Dermis microvascular lymphatic vessel endothelial cell (primary cell): ENCODE measurements at regions not wholly inside any gene's neighbourhood (a gene's known extent, or its start where the extent isn't known, plus 50 kb on each side); places are given as distances from the start of the nearest gene placed in this dataset.
"Not testable (repeated sequence)": the region's sequence is repeated elsewhere in the genome, so short reads cannot be mapped to it uniquely, and the experiment has no call there.

Experiments used
- DNase-seq, 2 donors: peaks; one replicate each; pipeline versions ENCODE4 v3.0.0 to v3.0.0-alpha.2; 2010; ENCODE audit warnings: low read depth in 2 of 2

DNA sequence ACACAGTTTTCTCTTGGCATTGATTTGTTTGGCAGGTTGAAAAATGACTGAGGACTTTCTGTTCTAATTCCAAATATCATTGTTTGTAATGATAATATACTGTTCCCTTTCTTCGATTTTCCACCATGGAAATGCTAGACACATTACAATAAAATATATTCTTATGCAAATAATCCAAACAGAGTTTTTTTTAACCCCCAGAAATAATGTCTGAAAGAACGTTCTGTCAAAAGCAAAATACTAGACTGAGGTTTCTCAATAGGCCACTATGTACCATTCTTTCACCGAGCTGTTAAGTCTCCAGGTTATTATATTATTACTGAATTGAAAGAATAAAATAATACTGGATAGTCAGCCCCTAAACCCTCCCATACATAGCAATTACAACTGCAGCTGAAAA, 312.5 kb downstream of the ZIC3 start:
- no peak for DNase-seq

DNA sequence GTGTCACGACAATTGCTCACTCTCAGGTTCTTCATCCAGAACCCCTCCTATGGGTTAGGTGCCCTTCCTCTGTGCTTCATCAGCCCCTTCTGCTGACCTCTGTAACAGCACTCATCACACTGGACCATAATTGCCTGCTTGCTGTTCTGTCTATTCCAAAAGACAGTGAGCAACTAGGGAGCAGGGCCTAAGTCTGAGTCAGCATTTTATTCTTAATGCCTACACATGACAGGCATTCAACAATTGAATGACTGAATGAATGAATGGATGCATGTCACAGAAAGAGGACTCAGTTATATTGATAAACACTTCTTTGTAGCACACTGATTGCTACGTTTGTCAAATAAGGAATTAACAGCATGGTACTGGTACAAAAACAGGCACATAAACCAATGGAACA, 317.0 kb downstream of the ZIC3 start:
- DNase-seq: no peak

DNA sequence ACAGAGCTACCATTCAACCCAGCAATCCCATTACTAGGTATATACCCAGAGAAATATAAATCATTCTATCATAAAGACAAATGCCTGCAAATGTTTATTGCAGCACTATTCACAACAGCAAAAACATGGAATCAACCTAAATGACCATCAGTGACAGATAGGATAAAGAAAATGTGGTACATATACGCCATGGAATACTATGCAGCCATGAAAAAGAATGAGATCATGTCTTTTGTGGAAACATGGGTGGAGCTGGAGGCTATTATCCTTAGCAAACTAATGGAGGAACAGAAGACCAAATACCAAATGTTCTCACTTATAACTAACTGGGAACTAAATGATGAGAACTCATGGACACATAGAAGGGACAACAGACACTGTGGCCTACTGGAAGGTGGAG, 318.9 kb downstream of the ZIC3 start:
- DNase-seq: not testable (repeated sequence)

- no peak for DNase-seq
Measured at GRCh38 chrX:137891431-137891830, 325.5 kb downstream of the ZIC3 start.

GRCh38 chrX:137896123-137896522, 330.2 kb downstream of the ZIC3 start:
- DNase-seq: no peak

DNA sequence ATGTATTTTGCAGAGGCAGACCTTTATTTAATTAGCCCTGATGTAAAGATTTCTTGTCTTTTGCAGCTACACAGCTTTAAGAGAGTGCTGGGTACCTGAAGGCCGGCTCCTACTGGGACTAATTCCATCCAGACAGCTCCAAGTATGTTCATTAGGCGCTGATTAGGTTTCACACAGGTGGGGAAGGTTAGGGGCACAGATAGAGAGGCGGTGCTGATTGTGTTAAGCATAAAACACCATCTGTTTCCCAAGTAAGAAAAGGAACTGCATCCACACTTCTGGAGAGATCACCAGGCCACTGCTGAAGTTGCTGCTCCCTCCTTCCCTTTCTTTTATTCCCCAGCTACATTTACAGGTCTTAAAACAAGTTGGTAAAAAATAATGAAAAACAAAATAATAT, 349.5 kb downstream of the ZIC3 start:
- no peak for DNase-seq

DNA sequence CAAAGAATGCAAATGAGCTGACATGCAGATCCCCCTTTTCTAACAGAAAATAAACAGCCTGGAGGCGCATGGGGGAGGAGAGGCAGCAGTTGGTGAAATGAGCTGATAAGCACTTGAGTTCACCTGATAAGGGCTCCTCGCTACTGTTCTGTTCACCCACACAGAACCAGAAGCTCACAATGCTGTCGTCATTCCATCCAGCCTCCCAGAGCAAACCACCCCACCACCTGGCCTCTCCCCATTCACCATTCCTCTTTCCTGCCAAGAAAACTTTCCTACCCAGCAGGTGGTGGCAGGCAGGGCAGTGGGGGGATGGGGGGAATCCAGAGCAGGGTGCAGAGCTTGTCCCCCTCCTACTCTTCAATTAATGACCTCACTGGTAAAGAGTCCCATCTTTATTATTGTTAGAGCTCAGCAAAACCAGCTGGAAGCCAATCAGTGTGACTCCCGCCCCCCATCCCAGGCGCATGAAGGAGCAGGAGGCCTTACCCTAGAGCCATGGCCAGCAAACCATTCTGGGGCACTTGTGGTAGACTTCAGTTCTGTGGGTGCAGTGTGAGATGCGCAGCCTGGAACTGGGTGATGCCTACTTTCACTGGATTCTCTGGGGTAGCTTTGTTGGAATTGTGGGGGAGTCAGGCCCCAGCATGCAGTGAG, 350.3 kb downstream of the ZIC3 start:
- no peak for DNase-seq

DNA sequence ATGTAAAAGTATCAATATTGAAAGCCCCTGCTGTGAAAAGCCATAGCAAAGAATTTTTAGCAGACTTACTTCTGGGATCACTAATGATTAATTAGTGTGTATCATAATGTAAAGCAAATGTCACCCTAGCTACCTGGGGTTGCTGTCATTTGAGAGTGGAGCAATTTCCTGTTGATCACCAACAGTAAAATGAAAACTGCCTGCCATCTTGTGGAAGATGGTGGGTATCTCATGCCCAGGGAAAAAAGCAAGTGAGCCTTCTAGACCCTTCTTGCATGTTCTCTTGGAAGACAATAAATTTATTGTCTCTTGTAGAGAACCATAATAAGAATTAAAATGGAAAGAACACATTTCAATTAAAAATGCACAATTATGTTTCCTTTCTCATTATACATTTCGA, 360.2 kb downstream of the ZIC3 start:
- DNase-seq: no peak

- no peak for DNase-seq
Measured at GRCh38 chrX:137929951-137930350, 364.0 kb downstream of the ZIC3 start.

DNA sequence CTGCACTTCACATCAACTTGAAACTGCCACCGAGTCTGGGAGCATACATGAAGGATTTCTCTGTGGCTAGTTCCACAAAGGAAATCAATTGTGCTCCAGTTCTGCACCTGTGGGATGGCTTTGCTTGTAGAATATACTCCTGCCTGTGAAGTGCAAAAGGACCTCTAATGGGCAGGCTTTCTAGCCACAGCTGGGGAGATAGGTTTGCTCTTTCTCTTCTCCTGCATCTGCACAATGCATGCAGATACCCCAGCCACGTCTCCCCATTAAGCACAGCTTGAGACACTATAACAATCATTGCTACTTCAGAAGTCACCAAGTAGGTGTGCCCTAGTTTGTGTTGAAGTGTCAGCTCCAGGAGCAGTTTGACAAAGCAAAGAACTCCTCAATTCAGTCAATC, 364.6 kb downstream of the ZIC3 start:
- no peak for DNase-seq

GRCh38 chrX:137934214-137934613, 368.3 kb downstream of the ZIC3 start:
- not testable (repeated sequence) for DNase-seq

DNA sequence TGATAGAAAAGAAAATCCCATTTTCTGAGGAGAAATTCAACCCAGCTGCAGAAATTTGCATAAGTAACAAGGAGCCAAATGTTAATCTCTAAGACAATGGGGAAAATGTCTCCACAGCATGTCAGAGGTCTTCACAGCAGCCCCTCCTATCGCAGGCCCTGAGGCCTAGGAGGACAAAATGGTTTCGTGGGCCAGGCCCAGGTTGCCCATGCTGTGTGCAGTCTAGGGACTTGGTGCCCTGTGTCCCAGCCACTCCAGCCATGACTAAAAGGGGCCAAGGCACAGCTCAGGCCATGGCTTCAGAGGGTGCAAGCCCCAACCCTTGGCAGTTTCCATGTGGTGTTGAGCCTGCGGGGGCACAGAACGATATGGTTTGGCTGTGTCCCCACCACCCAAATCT, 369.0 kb downstream of the ZIC3 start:
- DNase-seq: not testable (repeated sequence)

DNA sequence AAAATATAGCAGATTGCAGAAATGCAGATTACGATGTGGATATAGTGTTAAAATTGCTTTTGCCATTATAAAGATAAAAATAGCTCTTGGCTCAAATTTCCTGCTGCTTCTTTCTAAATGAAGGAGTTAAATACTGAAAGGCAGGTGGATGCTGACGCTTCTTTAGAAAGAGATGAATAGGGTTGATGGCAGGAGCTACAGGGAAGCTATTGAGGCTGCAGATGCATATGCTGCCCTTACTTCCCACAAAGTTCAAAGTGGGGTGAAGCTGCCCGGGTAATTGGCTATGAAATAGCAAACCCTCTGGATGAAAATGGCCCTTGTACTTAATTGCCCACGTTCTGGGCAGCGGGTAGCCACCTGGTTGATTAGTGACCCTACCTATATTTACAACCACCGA, 379.5 kb downstream of the ZIC3 start:
- no peak for DNase-seq

DNA sequence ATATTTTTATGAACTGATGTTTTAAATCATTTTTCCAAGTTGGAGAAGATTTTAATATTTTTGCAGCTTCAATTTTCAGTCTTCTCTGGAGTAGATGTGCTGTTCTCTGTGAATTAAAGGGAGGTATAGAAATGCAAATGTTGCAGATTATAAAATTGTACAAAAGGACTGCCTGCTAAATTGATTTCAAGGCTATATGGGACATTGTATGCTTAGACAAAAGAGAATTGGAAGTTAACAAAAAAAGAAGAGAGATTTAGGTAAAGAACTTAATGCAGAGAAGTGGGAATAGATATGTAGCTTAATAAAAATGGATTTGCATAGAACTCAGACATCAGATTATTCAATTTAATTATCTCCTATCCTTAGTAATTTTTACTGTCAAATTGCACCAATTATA, 403.3 kb downstream of the ZIC3 start:
- DNase-seq: no peak

- DNase-seq: no peak
Measured at GRCh38 chrX:137982472-137983172, 416.7 kb downstream of the ZIC3 start.

DNA sequence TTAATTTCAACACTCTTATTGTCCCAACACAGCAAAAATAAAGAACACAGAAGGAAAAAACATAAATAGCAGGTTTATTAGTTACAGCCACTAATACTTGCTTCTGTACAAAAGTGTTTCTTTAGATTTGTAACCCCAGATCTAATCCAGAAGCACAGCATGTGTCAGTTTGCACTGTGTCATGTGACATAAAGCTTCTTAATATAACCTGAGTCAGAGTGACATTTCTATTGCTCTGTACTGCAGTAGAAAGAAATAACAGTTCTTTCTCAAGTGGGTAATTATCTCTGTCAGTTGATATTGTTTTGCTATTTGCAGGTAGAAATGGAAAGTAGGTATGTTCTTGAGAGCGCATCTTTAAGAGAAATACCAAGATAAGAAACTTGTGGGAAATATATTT, 422.5 kb downstream of the ZIC3 start:
- DNase-seq: no peak

GRCh38 chrX:137998619-137999018, 432.7 kb downstream of the ZIC3 start:
- no peak for DNase-seq

DNA sequence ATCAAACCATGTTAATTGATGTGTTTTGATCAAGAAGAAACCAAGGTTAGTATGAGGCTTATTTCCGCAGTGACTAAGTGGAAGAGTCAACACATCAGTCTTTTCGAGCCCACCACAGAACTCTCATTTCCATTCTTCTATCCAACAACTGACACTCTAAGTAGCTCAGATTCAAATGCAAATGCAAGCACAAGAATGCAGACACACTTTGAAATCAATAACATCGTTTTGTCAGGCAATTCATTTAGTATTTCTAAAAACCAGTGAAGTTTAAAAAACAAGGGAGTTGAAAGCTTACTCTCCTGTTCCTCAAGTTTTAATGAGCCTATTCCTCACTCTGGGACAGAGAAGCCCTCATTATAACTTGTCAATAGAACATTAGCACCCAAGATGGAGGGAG, 433.1 kb downstream of the ZIC3 start:
- DNase-seq: no peak

DNA sequence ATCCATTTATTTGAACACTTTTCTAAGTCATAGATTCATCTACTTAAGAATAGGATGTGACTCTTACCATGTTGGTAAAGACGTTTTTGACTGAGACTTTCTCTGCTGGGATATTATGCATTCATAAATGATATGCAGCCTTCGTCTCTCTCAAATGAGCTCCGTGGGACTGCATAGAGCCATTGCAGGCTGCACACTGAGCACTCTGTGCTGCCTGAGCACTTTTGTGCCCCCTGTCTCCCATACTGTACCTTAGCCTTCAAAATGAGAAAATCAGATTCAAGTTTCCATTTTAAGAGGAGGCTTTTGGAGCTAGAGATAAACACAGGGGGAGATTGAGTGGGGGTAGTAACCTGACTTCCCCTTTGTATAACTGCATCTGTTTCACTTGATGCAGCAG, 433.6 kb downstream of the ZIC3 start:
- no peak for DNase-seq

DNA sequence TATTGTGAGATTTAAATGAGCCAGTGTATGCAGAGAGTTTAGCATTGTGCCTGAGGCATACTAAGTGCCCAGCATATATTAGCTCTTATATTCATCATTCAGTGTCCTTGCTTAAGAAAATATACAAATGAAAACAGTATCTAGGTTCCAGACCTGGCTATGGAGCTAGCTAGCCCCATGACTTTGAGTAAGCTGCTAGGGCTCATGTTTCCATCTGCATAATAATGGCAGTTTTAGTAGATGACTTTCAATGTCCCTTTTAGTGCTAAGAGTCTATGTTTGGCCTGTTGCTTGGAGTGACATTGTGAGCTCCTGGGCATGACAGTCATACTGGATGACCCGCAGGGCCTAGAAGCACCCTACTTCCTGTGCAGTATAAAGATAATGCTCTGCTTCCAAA, 435.3 kb downstream of the ZIC3 start:
- DNase-seq: no peak

GRCh38 chrX:138006180-138006579, 440.3 kb downstream of the ZIC3 start:
- no peak for DNase-seq

GRCh38 chrX:138008281-138008680, 442.4 kb downstream of the ZIC3 start:
- DNase-seq: no peak

DNA sequence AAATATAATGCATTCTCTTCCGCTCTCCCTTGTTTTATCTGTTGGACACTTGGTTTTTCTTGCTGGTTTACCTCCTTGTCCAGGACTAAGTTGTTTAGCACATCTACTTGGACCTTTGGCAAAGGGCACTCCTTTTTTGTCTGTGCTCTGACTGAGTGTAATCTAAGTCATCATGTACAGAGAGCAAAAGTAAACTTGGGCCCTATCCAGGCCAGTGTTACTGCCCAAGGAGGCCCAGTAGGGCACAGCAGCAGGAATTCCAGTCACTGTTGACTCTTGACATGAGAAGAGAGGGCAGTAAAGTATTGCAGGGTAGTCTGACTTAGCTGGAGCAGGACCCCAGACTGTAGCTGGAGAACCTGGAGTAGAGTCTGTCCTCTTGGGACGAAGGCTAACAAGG, 445.5 kb downstream of the ZIC3 start:
- no peak for DNase-seq

GRCh38 chrX:138014577-138014976, 448.6 kb downstream of the ZIC3 start:
- no peak for DNase-seq
